A673 (cell line): ENCODE measurements at regions not wholly inside any gene's neighbourhood (a gene's known extent, or its start where the extent isn't known, plus 50 kb on each side); places are given as distances from the start of the nearest gene placed in this dataset.
A peak's percentile ranks its signal among the peaks of the same experiment; 100 is the strongest.

Source experiments
- BruUV-seq: library from RNA; stranded (reverse); fragments of 400-500 nt; replicated peaks from 2 replicates; lab custom pipeline; 2021; lab: Mats Ljungman, UMichigan
- CTCF ChIA-PET: fragments of 300-600 bp; sonication (Branson Sonifier 250); formaldehyde crosslinking; loops from one replicate; lab custom pipeline; 2022; ENCODE audit warnings: antibody characterized with exemption; lab: Charles Lee
- POLR2A ChIA-PET: fragments of 300-600 bp; sonication (Branson Sonifier 250); formaldehyde crosslinking; loops from one replicate; lab custom pipeline; 2022; ENCODE audit warnings: antibody characterized with exemption; ENCODE audit not compliant: low non-redundant PET; lab: Charles Lee
- DNase-seq: peaks from one replicate; pipeline ENCODE4 v3.0.0-alpha.2; 2015; ENCODE audit warnings: low spot score
- H3K27ac ChIP-seq: fragments of 200-600 bp; sonication (generic); 2 replicates; pipeline ENCODE4 v1.5.1; 2016; ENCODE audit warnings: mixed run types, low read depth, mild to moderate bottlenecking, mixed read lengths, antibody characterized with exemption, low read length; ENCODE audit not compliant: poor library complexity, severe bottlenecking
- H3K27me3 ChIP-seq: fragments of 200-600 bp; sonication (generic); replicated peaks from 2 replicates; pipeline ENCODE4 v1.6.1; 2017; ENCODE audit warnings: mixed run types, low read depth, mild to moderate bottlenecking, mixed read lengths, antibody characterized with exemption, low read length; ENCODE audit not compliant: insufficient read depth, poor library complexity
- H3K36me3 ChIP-seq: fragments of 200-600 bp; sonication (generic); 2 replicates; pipeline ENCODE4 v1.6.1; 2016; ENCODE audit warnings: mixed run types, mild to moderate bottlenecking, mixed read lengths, antibody characterized with exemption, low read length; ENCODE audit not compliant: insufficient read depth, poor library complexity, severe bottlenecking
- H3K4me1 ChIP-seq: fragments of 200-600 bp; sonication (generic); 2 replicates; pipeline ENCODE4 v1.6.1; 2017; ENCODE audit warnings: mixed run types, mild to moderate bottlenecking, mixed read lengths, antibody characterized with exemption, low read length; ENCODE audit not compliant: insufficient read depth, poor library complexity, severe bottlenecking
- H3K4me3 ChIP-seq: fragments of 200-600 bp; sonication (generic); 2 replicates; pipeline ENCODE4 v1.5.1; 2016; ENCODE audit warnings: low read depth, mixed run types, mild to moderate bottlenecking, mixed read lengths, low read length; ENCODE audit not compliant: poor library complexity, severe bottlenecking
- H3K9me3 ChIP-seq: fragments of 200-600 bp; sonication (generic); 2 replicates; pipeline ENCODE4 v1.6.1; 2016; ENCODE audit warnings: mixed run types, low read depth, mild to moderate bottlenecking, mixed read lengths, antibody characterized with exemption, low read length; ENCODE audit not compliant: poor library complexity, severe bottlenecking
- EZH2 ChIP-seq: fragments of 200-600 bp; sonication (generic); IDR thresholded peaks from 2 replicates; pipeline ENCODE4 v1.6.1; 2017; ENCODE audit warnings: borderline replicate concordance, low read depth, mild to moderate bottlenecking, mixed read lengths, antibody characterized with exemption, low read length; ENCODE audit not compliant: poor library complexity, severe bottlenecking
- intact Hi-C: fragments of 100-400 bp; cut with micrococcal nuclease; formaldehyde crosslinking; loops from one replicate; pipeline ENCODE4 v1.10.0; 2022; ENCODE audit not compliant: unreplicated experiment
- TF ChIP-seq, protein P1 (sequence below): fragments of 300-800, 200-600 bp; sonication (generic); conservative IDR thresholded peaks from 2 replicates; pipeline ENCODE4 v1.5.1; 2017; ENCODE audit warnings: low read depth, mild to moderate bottlenecking, antibody characterized with exemption, low read length, moderate library complexity, mixed read lengths

DNA sequence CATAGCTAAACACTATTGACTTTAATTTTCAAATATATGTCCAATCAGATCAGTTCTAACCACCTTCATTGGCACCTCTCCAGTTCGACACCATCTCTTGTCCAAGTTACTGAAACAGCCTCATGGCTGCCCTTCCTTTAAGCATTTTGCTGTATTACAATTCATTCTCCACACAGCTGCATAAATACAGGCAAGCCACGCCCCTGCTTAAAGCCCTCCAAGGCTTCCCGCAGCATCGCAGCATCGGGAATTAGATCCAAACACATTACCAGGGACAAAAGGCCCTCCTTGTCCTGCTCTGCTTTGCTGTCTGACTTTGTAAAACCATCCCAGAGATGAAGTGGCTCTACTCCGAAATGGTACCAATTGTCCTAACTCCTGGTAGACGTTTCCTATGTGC is 75.1 kb upstream of the RAI14 start:
- no TSS peak for BruUV-seq
- no peaks in the 10 kb centered on the region for H3K4me1 ChIP-seq
- intact Hi-C loops = no loop called here
- H3K27ac ChIP-seq = no peak overlapping the region
- ChIA-PET CTCF (no interaction called here), POLR2A (no interaction called here)
- DNase-seq = peak; percentile 18
- no peaks in the 10 kb centered on the region for H3K9me3 ChIP-seq
- no peak overlapping the region for H3K4me3 ChIP-seq
- H3K36me3 ChIP-seq = no peaks in the 10 kb centered on the region
- no peaks in the 10 kb centered on the region for H3K27me3 ChIP-seq
- TF ChIP-seq, protein P1, sequence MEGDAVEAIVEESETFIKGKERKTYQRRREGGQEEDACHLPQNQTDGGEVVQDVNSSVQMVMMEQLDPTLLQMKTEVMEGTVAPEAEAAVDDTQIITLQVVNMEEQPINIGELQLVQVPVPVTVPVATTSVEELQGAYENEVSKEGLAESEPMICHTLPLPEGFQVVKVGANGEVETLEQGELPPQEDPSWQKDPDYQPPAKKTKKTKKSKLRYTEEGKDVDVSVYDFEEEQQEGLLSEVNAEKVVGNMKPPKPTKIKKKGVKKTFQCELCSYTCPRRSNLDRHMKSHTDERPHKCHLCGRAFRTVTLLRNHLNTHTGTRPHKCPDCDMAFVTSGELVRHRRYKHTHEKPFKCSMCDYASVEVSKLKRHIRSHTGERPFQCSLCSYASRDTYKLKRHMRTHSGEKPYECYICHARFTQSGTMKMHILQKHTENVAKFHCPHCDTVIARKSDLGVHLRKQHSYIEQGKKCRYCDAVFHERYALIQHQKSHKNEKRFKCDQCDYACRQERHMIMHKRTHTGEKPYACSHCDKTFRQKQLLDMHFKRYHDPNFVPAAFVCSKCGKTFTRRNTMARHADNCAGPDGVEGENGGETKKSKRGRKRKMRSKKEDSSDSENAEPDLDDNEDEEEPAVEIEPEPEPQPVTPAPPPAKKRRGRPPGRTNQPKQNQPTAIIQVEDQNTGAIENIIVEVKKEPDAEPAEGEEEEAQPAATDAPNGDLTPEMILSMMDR = no peak
- no peak for TF ChIP-seq EZH2

DNA sequence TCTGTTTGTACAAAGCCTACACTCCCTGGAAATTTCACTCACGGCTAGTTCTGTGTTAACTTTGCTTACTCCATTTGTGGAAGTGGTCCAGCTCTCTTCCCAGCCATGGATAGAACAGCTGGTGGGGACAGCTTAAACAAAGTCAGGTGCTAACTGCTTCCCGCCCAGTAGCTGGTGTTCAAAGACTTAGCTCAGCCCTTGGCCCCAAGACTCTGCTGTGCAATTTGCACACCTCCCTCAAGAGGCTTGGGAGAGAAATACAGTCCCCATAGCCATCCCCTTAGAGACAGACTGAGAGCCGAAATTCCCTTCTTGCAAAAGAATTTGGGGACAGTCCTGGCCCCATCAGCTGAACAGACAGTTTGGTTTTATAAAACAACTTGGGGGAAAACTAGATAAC is 73.8 kb upstream of the RAI14 start:
- Histone ChIP-seq H3K27ac (no peak overlapping the region), H3K9me3 (no peaks in the 10 kb centered on the region), H3K27me3 (no peaks in the 10 kb centered on the region), H3K4me1 (no peaks in the 10 kb centered on the region), H3K4me3 (no peak overlapping the region), H3K36me3 (no peaks in the 10 kb centered on the region)
- no peak for DNase-seq
- CTCF ChIA-PET = no interaction called here
- BruUV-seq = no TSS peak
- intact Hi-C loops = no loop called here
- POLR2A ChIA-PET = no interaction called here
- no peak for TF ChIP-seq EZH2
- TF ChIP-seq, protein P1 = no peak

DNA sequence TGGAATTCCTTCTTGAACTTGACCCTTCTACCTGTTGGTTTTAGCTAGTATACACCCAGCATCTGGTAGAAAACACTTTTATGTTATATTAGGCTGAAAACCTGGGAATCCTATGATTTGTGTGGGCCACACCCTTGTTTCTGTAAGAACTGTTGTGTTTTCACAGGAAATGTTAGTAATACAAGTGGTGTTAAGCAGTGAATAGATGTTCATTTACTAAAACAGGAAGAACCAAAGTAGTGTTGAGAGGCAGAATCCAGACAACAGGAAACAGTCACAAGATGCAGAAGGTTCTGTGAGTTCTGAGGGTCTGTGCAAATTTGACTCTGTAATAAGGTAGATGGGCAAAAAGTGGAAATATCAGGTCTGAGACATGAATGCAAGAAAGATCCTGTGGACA is 73.0 kb upstream of the RAI14 start:
- Histone ChIP-seq H3K27ac (no peak overlapping the region), H3K4me3 (no peak overlapping the region), H3K36me3 (no peaks in the 10 kb centered on the region), H3K9me3 (no peaks in the 10 kb centered on the region), H3K27me3 (no peaks in the 10 kb centered on the region), H3K4me1 (no peaks in the 10 kb centered on the region)
- intact Hi-C loops = no loop called here
- no TSS peak for BruUV-seq
- no peak for DNase-seq
- POLR2A ChIA-PET = no interaction called here
- CTCF ChIA-PET = no interaction called here
- TF ChIP-seq, protein P1 = no peak
- no peak for TF ChIP-seq EZH2
